ENCODE measurements at regions not wholly inside any gene's neighbourhood (a gene's known extent, or its start where the extent isn't known, plus 50 kb on each side); places are given as distances from the start of the nearest gene placed in this dataset.

DNA sequence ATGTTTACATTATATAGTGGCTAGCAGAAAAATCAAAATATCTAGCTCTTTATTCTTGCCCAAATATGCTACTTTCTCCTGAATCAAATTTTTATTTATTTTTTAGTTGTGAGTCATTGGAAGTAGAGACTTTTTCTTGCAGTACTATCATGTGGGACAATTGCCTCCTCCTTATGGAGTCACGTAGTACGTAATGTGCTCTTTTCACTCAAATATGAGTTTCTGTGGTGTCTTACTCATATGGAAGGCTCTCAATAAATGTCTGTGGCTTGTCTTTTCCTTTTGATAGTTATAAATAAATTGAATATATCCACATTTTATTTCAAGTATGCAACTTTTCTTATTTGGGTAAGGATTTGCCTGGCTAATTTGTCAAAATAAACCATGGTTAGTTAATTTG lies 1411.0 kb upstream of the SLC10A2 start (continued):
- TF ChIP-seq CHD7 (IDR thresholded peaks at IDR 0.05; ENCODE audit: insufficient replicate concordance, low read length) = no peak
- TF ChIP-seq JUND (IDR thresholded peaks at IDR 0.05; ENCODE audit: low read length) = no peak
- no peak for TF ChIP-seq HDAC2 (IDR thresholded peaks at IDR 0.05; ENCODE audit: borderline replicate concordance in 1 of 2, low read depth in 2 of 2, low read length in 2 of 2)
- TF ChIP-seq BACH1 (IDR thresholded peaks at IDR 0.05; ENCODE audit: low read length) = no peak
- no peak for TF ChIP-seq POU5F1 (IDR thresholded peaks at IDR 0.05; ENCODE audit: low read depth, low read length)
- TF ChIP-seq, protein P1, sequence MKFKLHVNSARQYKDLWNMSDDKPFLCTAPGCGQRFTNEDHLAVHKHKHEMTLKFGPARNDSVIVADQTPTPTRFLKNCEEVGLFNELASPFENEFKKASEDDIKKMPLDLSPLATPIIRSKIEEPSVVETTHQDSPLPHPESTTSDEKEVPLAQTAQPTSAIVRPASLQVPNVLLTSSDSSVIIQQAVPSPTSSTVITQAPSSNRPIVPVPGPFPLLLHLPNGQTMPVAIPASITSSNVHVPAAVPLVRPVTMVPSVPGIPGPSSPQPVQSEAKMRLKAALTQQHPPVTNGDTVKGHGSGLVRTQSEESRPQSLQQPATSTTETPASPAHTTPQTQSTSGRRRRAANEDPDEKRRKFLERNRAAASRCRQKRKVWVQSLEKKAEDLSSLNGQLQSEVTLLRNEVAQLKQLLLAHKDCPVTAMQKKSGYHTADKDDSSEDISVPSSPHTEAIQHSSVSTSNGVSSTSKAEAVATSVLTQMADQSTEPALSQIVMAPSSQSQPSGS (IDR thresholded peaks at IDR 0.05; ENCODE audit: low read length) = no peak
- TF ChIP-seq SP4 (IDR thresholded peaks at IDR 0.05; ENCODE audit: low read length) = no peak
- TF ChIP-seq TAF1 (IDR thresholded peaks at IDR 0.05; ENCODE audit: low read depth, low read length) = no peak
- no peak for TF ChIP-seq SIN3A (conservative IDR thresholded peaks at IDR 0.05 in 1 of 2, IDR thresholded peaks at IDR 0.05 in 1 of 2; ENCODE audit: low read depth in 1 of 2, low read length in 2 of 2)
- no peak for TF ChIP-seq SRF (IDR thresholded peaks at IDR 0.05; ENCODE audit: low read depth, low read length)
- TF ChIP-seq BCL11A (IDR thresholded peaks at IDR 0.05; ENCODE audit: low read depth in 2 of 2, low read length in 2 of 2) = no peak
